WTC11 (cell line): ENCODE measurements at regions not wholly inside any gene's neighbourhood (a gene's known extent, or its start where the extent isn't known, plus 50 kb on each side); places are given as distances from the start of the nearest gene placed in this dataset.

Experiments
- ATAC-seq: fragments of 200-7000 bp; cut with Tn5 transposase; 2 replicates; pipeline ENCODE4 v1.10.0; 2021; ENCODE audit warnings: mild to moderate bottlenecking, moderate library complexity
- CTCF ChIA-PET: fragments of 300-600 bp; sonication (Branson Sonifier 250); formaldehyde crosslinking; loops from one replicate; lab custom pipeline; 2021; ENCODE audit warnings: antibody characterized with exemption; lab: Charles Lee
- POLR2A ChIA-PET: fragments of 350-600 bp; sonication (Branson Sonifier 250); formaldehyde crosslinking; loops from one replicate; lab custom pipeline; 2021; ENCODE audit warnings: antibody characterized with exemption; lab: Charles Lee
- DNase-seq: peaks from one replicate; pipeline ENCODE4 v3.0.0; 2021; ENCODE audit warnings: low spot score
- H3K27ac Mint-ChIP-seq: 2 replicates; pipeline ENCODE4 v1.8.0; 2021; ENCODE audit warnings: mixed read lengths
- H3K27me3 Mint-ChIP-seq: 2 replicates; pipeline ENCODE4 v1.8.0; 2021; ENCODE audit warnings: low read depth, mild to moderate bottlenecking, moderate library complexity, mixed read lengths
- H3K36me3 Mint-ChIP-seq: 2 replicates; pipeline ENCODE4 v1.8.0; 2021; ENCODE audit warnings: mixed read lengths
- H3K4me1 Mint-ChIP-seq: 2 replicates; pipeline ENCODE4 v1.8.0; 2022; ENCODE audit warnings: mixed read lengths
- H3K4me3 Mint-ChIP-seq: 2 replicates; pipeline ENCODE4 v1.8.0; 2021; ENCODE audit warnings: mild to moderate bottlenecking, moderate library complexity, mixed read lengths
- H3K9me3 Mint-ChIP-seq: 2 replicates; pipeline ENCODE4 v1.8.0; 2021; ENCODE audit warnings: mixed read lengths
- ATF1 ChIP-seq: sonication (generic); formaldehyde crosslinking; IDR thresholded peaks from 2 replicates; pipeline ENCODE4 v1.8.1; 2023; ENCODE audit warnings: mild to moderate bottlenecking, moderate library complexity, missing genetic modification reagents
- ELF4 ChIP-seq: sonication (generic); formaldehyde crosslinking; IDR thresholded peaks from 2 replicates; pipeline ENCODE4 v1.8.1; 2022; ENCODE audit warnings: low read depth, mild to moderate bottlenecking, moderate library complexity, missing genetic modification reagents
- JAZF1 ChIP-seq: fragments of 250-450 bp; sonication (Bioruptor Pico); IDR thresholded peaks from 2 replicates; pipeline ENCODE4 v1.9.0; 2021; ENCODE audit warnings: moderate library complexity, mild to moderate bottlenecking, inconsistent platforms
- MLX ChIP-seq: sonication (generic); formaldehyde crosslinking; IDR thresholded peaks from 2 replicates; pipeline ENCODE4 v1.8.1; 2023; ENCODE audit warnings: mild to moderate bottlenecking, missing genetic modification reagents, moderate library complexity
- NFATC4 ChIP-seq: fragments of 250-450 bp; sonication (Bioruptor Pico); IDR thresholded peaks from 2 replicates; pipeline ENCODE4 v1.9.0; 2021; ENCODE audit warnings: mild to moderate bottlenecking
- NR1H2 ChIP-seq: sonication (generic); formaldehyde crosslinking; IDR thresholded peaks from 2 replicates; pipeline ENCODE4 v1.9.0; 2021; ENCODE audit warnings: mild to moderate bottlenecking, moderate library complexity, missing genetic modification reagents
- NR3C1 ChIP-seq: sonication (generic); formaldehyde crosslinking; conservative IDR thresholded peaks from 2 replicates; pipeline ENCODE4 v1.8.1; 2023; ENCODE audit warnings: low read depth, mild to moderate bottlenecking, missing genetic modification reagents
- SP1 ChIP-seq: sonication (generic); formaldehyde crosslinking; conservative IDR thresholded peaks from 2 replicates; pipeline ENCODE4 v1.8.1; 2022; ENCODE audit warnings: missing genetic modification reagents
- TCF7 ChIP-seq: sonication (generic); formaldehyde crosslinking; IDR thresholded peaks from 2 replicates; pipeline ENCODE4 v1.8.0; 2022; ENCODE audit warnings: mild to moderate bottlenecking, low read depth, missing genetic modification reagents, moderate library complexity
- ZNF121 ChIP-seq: sonication (generic); formaldehyde crosslinking; IDR thresholded peaks from 2 replicates; pipeline ENCODE4 v1.8.0; 2023; ENCODE audit warnings: missing genetic modification reagents
- ZNF232 ChIP-seq: sonication (generic); formaldehyde crosslinking; IDR thresholded peaks from 2 replicates; pipeline ENCODE4 v1.8.0; 2022; ENCODE audit warnings: mild to moderate bottlenecking, missing genetic modification reagents
- ZNF263 ChIP-seq: sonication (generic); formaldehyde crosslinking; IDR thresholded peaks from 2 replicates; pipeline ENCODE4 v1.8.1; 2022; ENCODE audit warnings: low read depth, mild to moderate bottlenecking, moderate library complexity, missing genetic modification reagents
- ZNF281 ChIP-seq: sonication (generic); formaldehyde crosslinking; IDR thresholded peaks from 2 replicates; pipeline ENCODE4 v1.8.0; 2023; ENCODE audit warnings: mild to moderate bottlenecking, missing genetic modification reagents
- ZNF425 ChIP-seq: fragments of 250-450 bp; sonication (Bioruptor Pico); conservative IDR thresholded peaks from 2 replicates; pipeline ENCODE4 v1.9.0; 2021; ENCODE audit warnings: mild to moderate bottlenecking
- TF ChIP-seq, protein P1 (sequence below): sonication (generic); formaldehyde crosslinking; IDR thresholded peaks from 2 replicates; pipeline ENCODE4 v1.8.0; 2023; ENCODE audit warnings: missing genetic modification reagents
- TF ChIP-seq, protein P2 (sequence below): sonication (generic); formaldehyde crosslinking; IDR thresholded peaks from 2 replicates; pipeline ENCODE4 v1.8.0; 2022; ENCODE audit warnings: mild to moderate bottlenecking, missing genetic modification reagents
- TF ChIP-seq, protein P3 (sequence below): sonication (generic); formaldehyde crosslinking; conservative IDR thresholded peaks from 2 replicates; pipeline ENCODE4 v1.8.1; 2022; ENCODE audit warnings: mild to moderate bottlenecking, missing genetic modification reagents
- TF ChIP-seq, protein P4 (sequence below): fragments of 250-450 bp; sonication (Bioruptor Pico); IDR thresholded peaks from 2 replicates; pipeline ENCODE4 v1.9.0; 2021; ENCODE audit warnings: mild to moderate bottlenecking, borderline replicate concordance

GRCh38 chr18:73852789-73853549 lies 294.7 kb downstream of the FBXO15 start:
- DNase-seq, result no peak
- Mint-ChIP-seq H3K4me3 (no peak overlapping the region), H3K36me3 (no peaks in the 10 kb centered on the region), H3K27me3 (no peaks in the 10 kb centered on the region), H3K9me3 (peaks cover 6% of the 10 kb centered on the region), H3K4me1 (peaks cover 8% of the 10 kb centered on the region; the same call in 1 of the 2 replicates), H3K27ac (no peak overlapping the region)
- ChIA-PET POLR2A (no interaction called here), CTCF (interaction anchor here (1.6 kb wide), 1 partner anchor 11 kb away, joined by 6 read pairs; no protein-coding TSS in a partner anchor)
- ATAC-seq, result no peak
- no peak for TF ChIP-seq SP1 (CRISPR knock-in tag)
- TF ChIP-seq ZNF425 (CRISPR knock-in tag), result no peak
- TF ChIP-seq ZNF263 (CRISPR knock-in tag), result no peak
- TF ChIP-seq MLX (CRISPR knock-in tag), result no peak

DNA sequence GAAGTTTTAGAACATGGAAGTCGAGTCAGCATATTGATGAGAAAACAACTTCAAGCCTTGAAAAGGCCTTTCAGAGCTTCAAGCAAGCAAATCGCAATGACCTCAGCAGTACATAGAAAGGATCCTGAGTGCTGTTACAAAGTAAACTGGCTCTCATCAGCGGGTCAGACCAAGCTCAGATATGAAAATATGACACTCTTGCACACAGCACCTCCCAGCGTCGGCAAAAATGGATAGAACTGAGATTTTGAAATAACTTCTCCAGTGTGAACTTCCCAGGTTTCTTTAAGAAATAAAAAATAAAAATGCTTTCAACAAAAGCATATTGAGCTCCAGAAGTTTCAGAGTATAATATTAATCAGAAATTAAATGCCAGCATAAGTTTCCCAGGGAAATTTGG lies 296.9 kb downstream of the FBXO15 start:
- TF ChIP-seq, protein P1, sequence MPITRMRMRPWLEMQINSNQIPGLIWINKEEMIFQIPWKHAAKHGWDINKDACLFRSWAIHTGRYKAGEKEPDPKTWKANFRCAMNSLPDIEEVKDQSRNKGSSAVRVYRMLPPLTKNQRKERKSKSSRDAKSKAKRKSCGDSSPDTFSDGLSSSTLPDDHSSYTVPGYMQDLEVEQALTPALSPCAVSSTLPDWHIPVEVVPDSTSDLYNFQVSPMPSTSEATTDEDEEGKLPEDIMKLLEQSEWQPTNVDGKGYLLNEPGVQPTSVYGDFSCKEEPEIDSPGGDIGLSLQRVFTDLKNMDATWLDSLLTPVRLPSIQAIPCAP (CRISPR knock-in tag), result no peak
- TF ChIP-seq ELF4 (no peak), ZNF232 (CRISPR knock-in tag) (no peak), ATF1 (no peak), ZNF121 (no peak), NR3C1 (CRISPR knock-in tag) (no peak), NR1H2 (no peak), NFATC4 (CRISPR knock-in tag) (no peak)
- TF ChIP-seq, protein P2, sequence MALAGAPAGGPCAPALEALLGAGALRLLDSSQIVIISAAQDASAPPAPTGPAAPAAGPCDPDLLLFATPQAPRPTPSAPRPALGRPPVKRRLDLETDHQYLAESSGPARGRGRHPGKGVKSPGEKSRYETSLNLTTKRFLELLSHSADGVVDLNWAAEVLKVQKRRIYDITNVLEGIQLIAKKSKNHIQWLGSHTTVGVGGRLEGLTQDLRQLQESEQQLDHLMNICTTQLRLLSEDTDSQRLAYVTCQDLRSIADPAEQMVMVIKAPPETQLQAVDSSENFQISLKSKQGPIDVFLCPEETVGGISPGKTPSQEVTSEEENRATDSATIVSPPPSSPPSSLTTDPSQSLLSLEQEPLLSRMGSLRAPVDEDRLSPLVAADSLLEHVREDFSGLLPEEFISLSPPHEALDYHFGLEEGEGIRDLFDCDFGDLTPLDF (CRISPR knock-in tag), result no peak
- Mint-ChIP-seq H3K4me3 (no peak overlapping the region), H3K27ac (no peak overlapping the region), H3K36me3 (no peaks in the 10 kb centered on the region), H3K27me3 (no peaks in the 10 kb centered on the region), H3K4me1 (peaks cover 15% of the 10 kb centered on the region), H3K9me3 (peaks cover under 1% of the 10 kb centered on the region)
- ChIA-PET POLR2A (no interaction called here), CTCF (interaction anchor here (1.1 kb wide), 1 partner anchor 9 kb away, joined by 3 read pairs; no protein-coding TSS in a partner anchor)
- ATAC-seq (no peak), DNase-seq (no peak)

DNA sequence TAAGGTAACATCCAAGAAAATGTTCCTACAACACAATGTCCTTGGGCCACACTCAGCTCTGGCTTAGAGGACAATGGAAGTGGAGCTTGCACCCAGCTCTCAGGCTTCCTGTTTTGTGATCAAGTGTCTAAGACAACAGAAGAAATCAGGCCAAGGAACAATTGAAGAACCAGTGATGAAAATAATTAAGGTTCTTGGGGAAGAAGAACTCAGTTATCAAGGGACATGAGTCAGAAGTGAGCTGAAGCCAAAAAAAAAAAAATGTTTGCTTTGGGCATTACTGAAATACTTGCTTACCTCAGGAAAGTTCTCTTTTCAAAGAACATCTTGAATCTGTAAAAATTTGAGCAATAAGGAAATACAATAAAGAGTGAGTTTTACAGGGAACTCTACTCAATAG lies 299.0 kb downstream of the FBXO15 start:
- CTCF ChIA-PET, result interaction anchor here (1.2 kb wide), 1 partner anchor 131 kb away, joined by 3 read pairs; no protein-coding TSS in a partner anchor
- H3K4me1 Mint-ChIP-seq, result peaks cover 18% of the 10 kb centered on the region
- H3K36me3 Mint-ChIP-seq, result no peaks in the 10 kb centered on the region
- ATAC-seq (no peak), DNase-seq (no peak)
- no peak overlapping the region for H3K27ac Mint-ChIP-seq
- POLR2A ChIA-PET, result no interaction called here
- H3K27me3 Mint-ChIP-seq, result no peaks in the 10 kb centered on the region
- H3K9me3 Mint-ChIP-seq, result no peaks in the 10 kb centered on the region
- no peak overlapping the region for H3K4me3 Mint-ChIP-seq
- no peak for TF ChIP-seq ZNF281 (CRISPR knock-in tag)
- TF ChIP-seq, protein P3, sequence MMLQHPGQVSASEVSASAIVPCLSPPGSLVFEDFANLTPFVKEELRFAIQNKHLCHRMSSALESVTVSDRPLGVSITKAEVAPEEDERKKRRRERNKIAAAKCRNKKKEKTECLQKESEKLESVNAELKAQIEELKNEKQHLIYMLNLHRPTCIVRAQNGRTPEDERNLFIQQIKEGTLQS (CRISPR knock-in tag), result no peak
- TF ChIP-seq, protein P4, sequence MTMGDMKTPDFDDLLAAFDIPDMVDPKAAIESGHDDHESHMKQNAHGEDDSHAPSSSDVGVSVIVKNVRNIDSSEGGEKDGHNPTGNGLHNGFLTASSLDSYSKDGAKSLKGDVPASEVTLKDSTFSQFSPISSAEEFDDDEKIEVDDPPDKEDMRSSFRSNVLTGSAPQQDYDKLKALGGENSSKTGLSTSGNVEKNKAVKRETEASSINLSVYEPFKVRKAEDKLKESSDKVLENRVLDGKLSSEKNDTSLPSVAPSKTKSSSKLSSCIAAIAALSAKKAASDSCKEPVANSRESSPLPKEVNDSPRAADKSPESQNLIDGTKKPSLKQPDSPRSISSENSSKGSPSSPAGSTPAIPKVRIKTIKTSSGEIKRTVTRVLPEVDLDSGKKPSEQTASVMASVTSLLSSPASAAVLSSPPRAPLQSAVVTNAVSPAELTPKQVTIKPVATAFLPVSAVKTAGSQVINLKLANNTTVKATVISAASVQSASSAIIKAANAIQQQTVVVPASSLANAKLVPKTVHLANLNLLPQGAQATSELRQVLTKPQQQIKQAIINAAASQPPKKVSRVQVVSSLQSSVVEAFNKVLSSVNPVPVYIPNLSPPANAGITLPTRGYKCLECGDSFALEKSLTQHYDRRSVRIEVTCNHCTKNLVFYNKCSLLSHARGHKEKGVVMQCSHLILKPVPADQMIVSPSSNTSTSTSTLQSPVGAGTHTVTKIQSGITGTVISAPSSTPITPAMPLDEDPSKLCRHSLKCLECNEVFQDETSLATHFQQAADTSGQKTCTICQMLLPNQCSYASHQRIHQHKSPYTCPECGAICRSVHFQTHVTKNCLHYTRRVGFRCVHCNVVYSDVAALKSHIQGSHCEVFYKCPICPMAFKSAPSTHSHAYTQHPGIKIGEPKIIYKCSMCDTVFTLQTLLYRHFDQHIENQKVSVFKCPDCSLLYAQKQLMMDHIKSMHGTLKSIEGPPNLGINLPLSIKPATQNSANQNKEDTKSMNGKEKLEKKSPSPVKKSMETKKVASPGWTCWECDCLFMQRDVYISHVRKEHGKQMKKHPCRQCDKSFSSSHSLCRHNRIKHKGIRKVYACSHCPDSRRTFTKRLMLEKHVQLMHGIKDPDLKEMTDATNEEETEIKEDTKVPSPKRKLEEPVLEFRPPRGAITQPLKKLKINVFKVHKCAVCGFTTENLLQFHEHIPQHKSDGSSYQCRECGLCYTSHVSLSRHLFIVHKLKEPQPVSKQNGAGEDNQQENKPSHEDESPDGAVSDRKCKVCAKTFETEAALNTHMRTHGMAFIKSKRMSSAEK (CRISPR knock-in tag), result no peak
- TF ChIP-seq TCF7 (CRISPR knock-in tag), result no peak
- TF ChIP-seq JAZF1, result no peak
